HG03378 (cell line): ENCODE measurements at regions not wholly inside any gene's neighbourhood (a gene's known extent, or its start where the extent isn't known, plus 50 kb on each side); places are given as distances from the start of the nearest gene placed in this dataset.

Source experiments
- ATAC-seq: cut with Tn5 transposase; IDR thresholded peaks from one replicate; pipeline ENCODE4 v1.9.1; 2021; ENCODE audit warnings: mild to moderate bottlenecking, moderate library complexity; ENCODE audit not compliant: unreplicated experiment

DNA sequence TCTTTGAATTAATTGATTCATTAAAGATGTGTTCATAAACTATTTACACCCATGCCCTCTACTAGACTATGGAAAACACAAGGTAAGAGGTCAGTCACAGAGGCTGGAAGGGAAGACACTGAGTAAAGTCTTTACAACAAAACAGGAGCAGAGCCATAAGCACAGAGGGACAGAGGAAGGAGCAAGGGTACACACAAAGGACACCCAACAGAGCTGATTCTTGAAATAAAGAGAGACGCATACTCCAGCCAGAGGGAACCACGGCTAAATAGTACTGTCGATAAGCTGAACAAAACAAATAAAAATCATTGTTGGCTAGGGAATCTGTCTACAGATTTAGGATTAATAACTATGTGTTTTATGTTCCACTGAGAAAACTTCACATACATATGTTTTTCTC, 289.2 kb downstream of the EFNB2 start:
- ATAC-seq, result no peak

DNA sequence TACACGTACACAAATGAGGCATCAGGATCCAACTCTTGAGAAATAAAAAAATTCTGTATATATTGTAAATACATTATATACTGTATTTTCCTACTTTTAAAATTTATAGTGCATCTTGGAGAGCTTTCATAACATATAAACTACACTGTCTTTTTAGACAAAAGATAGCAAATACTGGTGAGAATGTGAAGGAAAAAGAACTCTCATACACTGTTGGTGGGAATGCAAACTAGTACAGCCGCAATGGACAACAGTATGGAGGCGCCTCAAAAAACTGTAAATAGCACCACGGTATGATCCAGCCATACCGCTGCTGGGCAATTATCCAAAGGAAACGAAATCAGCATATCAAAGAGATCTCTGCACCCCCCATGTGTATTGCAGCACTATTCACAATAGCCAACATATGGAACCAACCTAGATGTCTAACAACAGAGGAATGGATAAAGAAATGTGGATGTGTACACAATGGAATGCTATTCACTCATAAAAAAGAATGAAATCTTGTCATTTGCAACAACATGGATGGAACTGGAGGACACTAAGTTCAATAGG, 292.4 kb downstream of the EFNB2 start:
- ATAC-seq, result no peak

DNA sequence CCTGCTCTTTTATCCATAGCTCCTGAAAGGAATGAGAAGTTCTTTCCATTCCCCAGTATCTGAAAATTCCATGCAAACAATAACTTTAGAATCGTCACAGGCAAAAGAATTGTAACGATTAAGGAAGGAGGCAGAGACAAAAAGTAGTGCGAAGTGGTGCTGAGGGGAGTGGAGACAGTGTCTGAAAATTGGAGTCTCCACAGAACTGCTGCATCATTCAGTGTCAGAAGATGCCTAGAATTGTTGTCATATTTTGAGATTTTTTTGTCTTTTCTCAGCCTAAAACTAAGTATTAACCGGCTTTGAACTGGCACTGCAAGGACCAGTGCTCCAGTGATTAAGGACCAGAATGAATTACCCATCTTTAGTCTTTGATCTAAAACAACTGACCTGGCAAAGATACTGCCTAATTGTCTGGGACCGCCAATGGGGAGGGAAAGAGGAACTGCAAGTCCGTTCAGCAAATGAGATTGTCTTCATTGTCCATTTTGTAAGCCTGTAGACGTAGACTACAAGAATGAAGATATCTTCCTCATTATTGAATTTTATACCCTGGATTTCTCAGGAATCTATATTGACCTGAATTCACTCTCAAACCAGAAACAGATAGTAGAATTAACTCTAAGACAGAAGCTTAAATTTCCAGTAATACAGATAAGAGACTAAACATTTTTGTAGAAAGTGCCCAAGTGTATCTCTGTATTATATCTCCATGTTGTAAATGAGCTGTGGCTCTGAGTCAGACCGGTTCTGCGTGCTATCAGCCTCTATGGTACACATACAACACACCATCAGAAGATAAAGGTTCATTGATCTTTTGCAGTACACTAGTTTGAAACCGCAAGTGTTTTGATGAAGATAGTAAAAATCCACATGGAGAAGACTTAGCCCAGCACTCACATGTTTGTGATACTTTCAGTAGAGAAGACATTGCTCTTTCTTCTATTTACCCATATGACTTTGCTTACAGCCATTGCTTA, 293.2 kb downstream of the EFNB2 start:
- no peak for ATAC-seq

DNA sequence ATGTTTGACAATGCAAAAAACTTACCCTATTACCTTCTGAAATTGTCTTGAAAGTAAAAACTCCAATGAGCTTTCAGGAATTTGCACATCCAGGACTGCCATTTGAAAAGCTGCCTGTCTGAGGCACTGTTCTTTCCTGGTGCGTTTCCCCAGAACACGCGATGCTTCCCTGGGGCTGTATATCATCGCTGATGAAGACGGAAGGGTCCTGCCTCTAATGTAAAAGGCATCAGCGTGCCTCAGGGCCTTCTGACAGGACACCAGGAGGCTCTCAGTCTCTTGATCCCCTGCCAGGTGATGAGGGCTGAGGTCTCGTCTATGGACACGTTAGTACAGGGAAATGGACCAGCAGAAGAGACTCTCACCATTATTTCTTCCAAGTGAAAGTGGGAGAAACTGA, 296.8 kb downstream of the EFNB2 start:
- ATAC-seq, result no peak

DNA sequence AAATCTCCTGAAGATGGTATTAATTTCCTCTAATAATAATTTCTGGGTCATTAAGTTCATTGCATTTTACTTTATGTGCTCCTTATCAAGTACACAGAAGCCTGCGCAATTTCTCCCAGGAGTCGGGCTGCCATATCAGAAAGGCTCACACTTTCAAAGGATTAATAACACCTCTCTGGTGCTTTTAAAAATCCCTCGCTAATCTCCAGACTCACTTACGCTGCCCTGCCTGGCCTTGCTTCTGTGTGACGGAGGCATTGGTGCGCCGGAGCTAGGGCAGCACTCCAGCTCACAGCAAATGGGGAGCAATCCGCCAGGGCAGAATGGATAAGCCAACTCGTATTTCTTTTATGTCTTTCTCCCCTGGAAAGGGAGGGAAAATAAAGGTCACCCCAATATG, 300.8 kb downstream of the EFNB2 start:
- ATAC-seq, result no peak

DNA sequence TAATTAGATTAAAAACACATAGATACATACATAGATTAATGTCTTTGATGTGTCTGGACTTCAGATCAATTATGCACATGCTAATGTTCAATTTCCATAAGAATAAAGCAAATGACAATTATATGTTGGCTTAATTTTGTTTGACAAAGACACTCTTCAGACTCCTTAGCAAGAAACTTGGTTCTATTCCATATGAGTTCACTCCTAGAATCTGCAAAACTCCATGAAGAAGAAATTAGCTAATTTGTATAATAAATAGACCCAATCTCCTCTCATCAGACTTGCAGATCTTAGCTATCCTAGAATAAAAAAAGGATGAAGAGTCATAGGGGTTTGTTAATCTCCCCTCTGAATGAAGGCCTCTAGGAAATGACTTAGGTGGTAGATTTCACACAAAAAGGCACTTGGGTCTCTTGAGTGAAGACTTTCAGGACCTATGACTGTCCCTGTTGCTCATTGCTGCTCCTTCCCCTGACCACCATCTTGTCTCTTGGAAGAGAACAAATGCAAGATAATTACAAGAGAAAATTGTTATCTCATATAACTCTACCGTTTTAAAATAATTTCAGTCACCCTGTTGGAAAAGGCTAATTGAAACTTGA, 302.2 kb downstream of the EFNB2 start:
- no peak for ATAC-seq

DNA sequence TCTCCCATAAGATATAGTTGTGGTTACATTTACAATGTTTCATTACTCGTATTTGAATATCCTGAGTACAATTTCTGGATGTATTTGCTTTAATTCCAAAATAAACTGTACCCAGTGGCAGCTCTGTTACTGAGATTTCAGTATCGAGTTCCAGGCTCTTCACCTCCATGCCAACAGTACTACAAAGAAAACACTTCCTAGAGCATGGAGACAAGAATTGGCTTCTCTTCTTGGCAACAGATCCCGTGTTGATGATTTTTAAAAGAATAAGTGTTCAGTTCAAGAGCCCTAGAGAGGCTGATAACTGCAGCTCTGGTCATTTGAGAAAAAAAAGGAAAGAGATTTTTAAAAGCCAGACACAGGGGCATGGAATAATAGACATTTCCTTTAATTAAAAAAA, 302.8 kb downstream of the EFNB2 start:
- ATAC-seq, result no peak

DNA sequence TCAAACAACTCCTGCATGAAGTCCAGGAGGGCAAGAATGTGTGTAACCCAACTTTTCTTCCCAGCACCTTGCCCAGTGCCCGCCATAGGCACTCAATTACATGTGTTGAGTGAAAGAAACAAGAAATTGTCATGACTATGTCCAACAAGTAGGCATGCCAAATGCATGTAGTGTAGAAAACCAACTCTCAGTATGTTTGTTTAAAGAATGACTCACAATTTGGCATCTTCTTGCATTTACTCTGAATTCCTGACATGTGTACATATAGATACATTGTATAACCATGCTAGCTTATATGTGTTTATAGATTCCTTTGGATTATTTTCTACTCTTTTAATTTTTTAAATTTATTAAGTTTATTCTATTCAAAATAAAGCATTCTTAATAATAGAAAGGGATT, 305.0 kb downstream of the EFNB2 start:
- ATAC-seq, result no peak

DNA sequence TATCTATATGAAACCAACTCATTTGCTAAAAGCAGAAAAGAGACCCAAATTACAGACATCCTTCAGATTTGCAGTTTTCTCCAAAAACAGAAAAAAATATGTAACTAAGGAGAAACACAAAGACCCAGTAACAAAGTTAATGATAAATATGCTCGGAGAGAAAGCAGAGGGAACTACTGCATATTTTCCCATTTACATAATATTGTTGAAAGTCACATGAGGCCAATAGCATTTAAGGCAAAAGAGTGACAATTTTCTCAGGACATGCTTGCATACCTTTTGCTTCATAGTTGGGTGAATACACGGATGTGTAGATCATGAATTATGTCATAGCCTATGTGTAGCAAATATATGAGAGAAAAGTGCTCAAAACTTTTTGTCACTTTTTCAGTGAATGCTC, 310.3 kb downstream of the EFNB2 start:
- ATAC-seq, result no peak

DNA sequence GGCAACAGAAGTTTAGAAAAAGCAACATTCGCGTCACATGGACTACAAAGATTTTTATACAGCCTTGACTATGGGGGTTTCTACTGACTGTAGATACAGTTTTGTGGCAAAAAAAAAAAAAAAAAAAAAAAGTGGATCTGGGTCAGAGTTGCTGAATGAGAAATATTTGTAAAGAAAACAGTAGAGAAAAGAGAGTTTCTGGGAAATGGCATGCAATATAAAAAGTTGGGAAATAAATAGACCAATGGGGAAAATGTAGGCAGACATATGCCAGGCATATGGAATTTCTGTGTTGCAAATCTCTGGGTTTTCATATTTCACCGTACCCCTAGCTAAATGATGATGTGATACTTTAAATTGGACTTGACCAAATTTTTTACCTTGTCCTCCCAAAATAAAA, 315.3 kb downstream of the EFNB2 start:
- ATAC-seq, result no peak

DNA sequence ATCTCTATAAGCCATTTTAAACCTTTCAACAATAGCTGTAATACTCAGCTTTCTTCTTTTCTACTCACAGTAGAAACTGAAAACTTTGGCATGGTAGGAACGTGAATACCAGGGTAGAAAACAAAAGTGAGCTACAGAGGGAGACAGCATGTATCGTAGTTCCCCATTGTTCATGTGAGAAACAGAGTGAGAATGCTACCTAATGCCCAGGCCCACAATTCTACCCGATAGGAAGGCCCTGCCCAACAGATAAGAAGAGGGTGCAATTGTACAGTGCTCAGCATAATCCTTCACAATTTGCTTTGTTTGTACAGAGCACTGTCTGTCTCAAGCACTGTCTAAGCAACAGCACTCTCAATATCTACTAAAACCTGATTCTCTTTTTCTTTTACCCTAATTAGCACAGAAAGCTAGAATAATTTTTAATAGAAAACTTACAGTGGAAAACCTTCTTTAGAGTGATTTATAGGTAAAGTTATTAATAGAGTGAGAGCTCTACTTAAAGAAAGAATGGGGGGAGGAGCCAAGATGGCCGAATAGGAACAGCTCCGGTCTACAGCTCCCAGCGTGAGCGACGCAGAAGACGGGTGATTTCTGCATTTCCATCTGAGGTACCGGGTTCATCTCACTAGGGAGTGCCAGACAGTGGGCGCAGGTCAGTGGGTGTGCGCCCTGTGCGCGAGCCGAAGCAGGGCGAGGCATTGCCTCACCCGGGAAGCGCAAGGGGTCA, 322.3 kb downstream of the EFNB2 start:
- ATAC-seq, result no peak

DNA sequence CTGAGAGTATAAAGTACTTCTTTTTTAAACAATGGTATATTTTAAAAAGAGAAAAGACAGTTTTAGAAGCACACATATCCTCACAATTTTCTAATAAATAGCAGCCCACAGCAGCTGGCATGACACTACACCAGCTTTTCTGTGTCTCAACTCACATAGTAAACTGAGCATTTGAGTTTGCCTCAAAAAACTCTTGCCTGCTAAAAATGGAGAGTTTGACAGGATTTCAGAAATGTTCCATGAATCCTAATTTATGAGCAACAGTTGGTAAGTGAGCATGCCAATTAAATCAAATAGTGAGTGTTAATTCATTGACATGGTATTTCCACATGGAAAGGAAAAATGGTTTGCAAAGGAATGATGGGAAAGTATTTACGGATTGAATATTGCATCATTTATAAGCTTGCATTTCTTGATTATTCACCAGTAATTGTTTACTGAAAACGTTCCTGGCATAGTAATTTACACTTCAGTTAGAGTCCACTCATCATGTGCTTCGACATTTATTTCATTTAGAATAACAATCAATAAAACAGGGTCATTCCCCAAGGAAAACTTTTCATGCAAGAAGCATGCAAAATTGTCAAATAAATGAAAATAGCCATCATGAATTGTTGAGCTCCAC, 323.0 kb downstream of the EFNB2 start:
- no peak for ATAC-seq

DNA sequence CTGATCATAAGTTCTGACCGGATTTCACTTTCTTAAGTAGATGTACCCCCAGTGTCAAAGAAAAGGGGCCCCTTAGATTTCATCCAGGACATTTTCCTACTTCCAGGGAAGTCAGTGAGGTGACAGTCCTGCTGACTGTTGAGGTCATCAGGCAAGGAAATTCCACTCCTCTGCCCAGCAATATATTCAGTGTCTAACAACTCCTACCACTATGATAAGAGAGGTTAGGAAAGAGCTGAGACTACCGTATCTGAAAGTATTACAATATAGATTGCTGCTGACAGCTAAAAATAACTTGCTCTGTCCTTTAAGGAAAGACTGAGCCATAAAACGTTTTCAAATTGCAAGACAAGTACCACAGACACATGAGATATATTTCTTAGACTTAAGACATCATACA, 325.1 kb downstream of the EFNB2 start:
- no peak for ATAC-seq

DNA sequence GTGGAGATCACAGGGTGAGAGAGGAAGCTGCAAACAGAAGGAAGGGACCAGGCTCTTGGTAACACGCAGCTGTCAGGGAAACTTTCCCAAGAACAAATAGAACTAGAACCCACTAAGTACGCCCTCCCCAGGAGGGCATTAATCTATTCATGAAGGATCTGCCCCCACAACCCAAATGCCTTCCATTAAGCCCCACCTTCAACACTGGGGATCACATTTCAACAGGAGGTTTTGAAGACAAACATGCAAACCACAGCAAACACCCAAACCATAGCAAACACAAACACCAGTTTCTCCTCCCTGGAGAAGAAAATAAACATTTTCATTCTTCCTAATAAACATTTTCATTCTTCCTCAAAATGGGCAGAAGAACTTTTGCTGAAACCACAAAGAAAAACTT, 329.6 kb downstream of the EFNB2 start:
- no peak for ATAC-seq

DNA sequence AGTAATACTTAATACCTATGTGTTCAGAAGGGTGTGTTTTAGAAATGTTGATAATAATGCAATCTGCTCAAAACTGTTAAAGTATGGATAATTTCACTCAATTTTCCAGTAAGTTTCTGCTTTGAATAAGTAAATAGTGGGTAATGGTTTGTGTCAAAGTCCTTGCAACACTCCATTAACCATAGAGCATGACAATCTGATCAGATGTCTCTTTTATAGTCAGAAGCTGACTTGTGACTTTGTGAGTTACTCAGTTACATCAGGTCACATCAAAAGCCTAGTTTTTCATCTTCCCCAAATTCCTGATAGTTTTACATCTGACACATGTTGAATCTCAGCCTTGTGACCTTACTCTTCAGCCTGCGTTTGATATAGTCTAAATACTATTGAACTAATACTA, 338.0 kb downstream of the EFNB2 start:
- ATAC-seq, result no peak

DNA sequence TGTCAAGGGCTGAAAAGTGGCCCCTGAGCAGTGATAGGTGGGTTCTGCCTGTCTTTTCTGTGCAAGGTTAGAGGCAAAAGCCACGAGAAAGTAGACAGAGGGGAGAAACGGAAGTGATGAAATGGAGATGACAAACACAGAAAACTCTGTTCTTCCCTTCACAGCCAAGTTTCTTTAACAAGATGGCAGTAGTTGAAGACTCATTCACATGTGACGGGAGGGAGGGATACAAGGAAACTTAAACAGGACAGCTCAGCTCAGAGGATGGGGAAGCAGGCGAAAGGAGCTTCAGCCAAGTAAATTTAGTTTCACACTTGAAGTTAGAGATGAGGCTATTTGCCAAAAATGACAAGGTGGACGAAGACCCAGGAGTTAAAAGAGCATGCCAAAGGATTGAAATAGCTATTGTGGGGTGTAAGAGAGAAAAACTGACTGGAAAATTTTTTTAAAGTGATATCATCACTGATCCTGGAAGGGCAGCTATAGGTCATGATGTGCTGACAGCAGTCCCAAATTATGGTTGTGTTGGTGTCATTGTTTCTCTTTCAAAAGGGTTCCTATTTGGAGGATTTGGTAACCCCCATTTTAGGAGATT, 347.9 kb downstream of the EFNB2 start:
- no peak for ATAC-seq

DNA sequence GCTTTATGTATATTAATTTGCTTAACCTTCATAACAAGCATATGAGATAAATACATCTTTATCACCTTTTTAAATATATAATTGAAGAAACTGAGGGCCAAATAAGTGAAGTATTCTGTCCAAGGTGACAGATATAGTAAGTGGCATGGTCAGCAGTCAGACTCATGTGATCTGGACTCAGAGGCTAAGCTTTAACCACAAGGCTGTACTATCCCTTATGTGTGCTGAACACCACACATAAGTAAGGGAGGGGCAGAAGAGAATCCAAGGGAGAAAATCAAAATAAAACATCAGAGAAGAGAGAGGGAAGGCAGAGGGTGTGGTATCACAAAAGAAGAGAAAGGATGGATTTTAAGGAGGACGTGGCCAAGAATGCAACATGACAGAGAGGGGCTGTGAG, 348.4 kb downstream of the EFNB2 start:
- no peak for ATAC-seq

DNA sequence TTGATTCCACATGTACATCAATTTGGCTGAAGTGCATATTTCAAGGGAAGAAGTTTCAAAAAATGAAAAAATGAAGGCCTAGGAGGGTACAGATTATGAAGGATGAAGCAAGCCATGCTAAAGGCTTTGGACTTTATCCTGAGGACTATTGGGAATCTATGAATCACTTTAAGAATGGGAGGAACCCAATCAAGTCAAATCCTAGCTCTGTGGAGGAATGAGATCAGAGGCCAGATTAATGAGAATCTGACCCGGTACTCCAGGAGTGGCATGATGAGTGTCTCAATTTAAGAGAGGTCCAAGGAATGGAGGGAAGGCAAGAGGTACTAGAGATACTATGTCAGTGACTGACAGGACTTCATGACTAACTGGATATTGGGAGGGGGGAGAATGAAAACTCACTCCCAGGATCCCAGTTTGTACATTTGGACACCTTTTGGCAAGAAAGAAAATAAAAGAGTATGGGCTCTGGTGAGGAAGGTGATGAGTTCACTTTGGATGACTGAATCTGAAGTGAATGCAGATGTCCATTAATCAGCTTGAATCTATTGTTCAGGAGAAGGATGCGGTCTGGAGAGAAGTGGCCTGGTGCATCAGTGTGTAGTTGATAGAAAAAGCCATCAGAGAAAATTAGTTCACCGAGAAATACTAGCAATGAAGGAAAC, 349.0 kb downstream of the EFNB2 start:
- no peak for ATAC-seq

DNA sequence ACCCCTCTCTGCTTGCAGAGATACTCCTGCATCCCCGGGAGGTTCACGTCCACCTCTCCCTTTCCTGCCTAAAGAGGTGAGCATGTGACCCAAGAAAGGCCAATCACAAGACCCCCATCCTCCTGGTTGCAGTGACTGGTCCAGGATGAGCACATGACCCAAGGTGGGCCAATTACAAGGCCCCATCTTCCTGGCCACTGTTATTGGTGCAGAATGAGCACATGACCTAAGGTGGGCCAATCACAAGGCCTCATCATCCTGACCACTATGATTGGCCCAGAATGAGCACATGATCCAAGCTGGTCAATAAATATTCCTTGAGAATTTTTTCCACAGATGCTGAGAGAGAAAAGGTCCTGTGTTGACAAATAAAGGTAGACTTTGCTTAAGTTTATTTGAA, 350.7 kb downstream of the EFNB2 start:
- no peak for ATAC-seq

DNA sequence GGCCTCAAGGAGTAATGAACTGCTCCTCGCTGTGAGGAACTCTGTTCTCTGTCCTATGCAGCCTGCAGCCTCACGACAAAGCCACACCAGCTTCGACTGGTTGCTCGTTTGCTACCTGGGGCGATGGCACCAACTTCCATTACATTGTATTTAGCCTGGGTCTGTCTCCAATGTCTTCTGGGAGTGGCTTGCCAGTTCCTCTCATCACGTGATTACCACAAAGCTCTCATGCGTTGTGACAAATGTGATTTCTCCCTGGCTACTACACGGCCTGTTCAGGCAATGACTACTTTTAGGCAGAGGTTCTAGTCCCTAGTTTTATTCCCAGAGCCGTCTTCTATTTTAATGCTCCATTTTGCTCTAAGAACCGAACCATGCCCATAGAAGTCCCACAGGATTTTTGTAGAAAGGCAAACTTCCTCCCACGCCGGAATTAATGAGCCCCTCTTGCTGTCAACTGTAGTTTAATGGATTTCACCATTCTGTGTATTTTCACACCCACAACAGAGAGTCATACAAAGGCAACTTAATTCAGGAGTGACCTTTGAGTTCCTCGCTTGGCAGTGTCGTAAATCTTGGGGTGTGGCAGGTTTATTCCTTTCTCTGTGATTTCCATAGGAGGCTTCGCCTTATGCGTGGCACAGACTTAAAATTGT, 351.9 kb downstream of the EFNB2 start:
- no peak for ATAC-seq
